Breast epithelium (tissue), 3 donors: ENCODE measurements at regions not wholly inside any gene's neighbourhood (a gene's known extent, or its start where the extent isn't known, plus 50 kb on each side); places are given as distances from the start of the nearest gene placed in this dataset.
"Not testable (repeated sequence)": the region's sequence is repeated elsewhere in the genome, so short reads cannot be mapped to it uniquely, and the experiment has no call there.

ENCODE experiments used
- CTCF ChIP-seq, 3 donors: fragments of 450-650 bp; IDR thresholded peaks; one replicate each; pipeline ENCODE4 v1.5.1; 2016 to 2017; ENCODE audit warnings: antibody characterized with exemption in 3 of 3, mild to moderate bottlenecking in 3 of 3, moderate library complexity in 3 of 3
- POLR2A ChIP-seq: fragments of 450-650 bp; IDR thresholded peaks from one replicate; pipeline ENCODE4 v1.6.1; 2016; ENCODE audit warnings: antibody characterized with exemption, mild to moderate bottlenecking, moderate library complexity
- POLR2AphosphoS5 ChIP-seq, 3 donors: sonication (generic); formaldehyde crosslinking; IDR thresholded peaks; one replicate each; pipeline ENCODE4 v1.6.1; 2017; ENCODE audit warnings: antibody characterized with exemption in 3 of 3

GRCh38 chr13:24622481-24623148 lies 57.6 kb upstream of the ATP12A start:
- not testable (repeated sequence) for TF ChIP-seq CTCF (IDR thresholded peaks at IDR 0.05); POLR2AphosphoS5 (IDR thresholded peaks at IDR 0.05); POLR2A
